Fibroblast of the aortic adventitia (primary cell): ENCODE measurements at regions not wholly inside any gene's neighbourhood (a gene's known extent, or its start where the extent isn't known, plus 50 kb on each side); places are given as distances from the start of the nearest gene placed in this dataset.

Source experiments
- DNase-seq: peaks from one replicate; pipeline ENCODE4 v3.0.0-alpha.2; 2010; ENCODE audit warnings: low read depth
- H3K4me3 ChIP-seq: 2 replicates; pipeline ENCODE4 v1.5.1; 2011; ENCODE audit warnings: low read depth, mild to moderate bottlenecking, control low read depth, low read length, moderate library complexity
- TF ChIP-seq, protein P1 (sequence below): IDR thresholded peaks from 2 replicates; pipeline ENCODE4 v1.5.1; 2011; ENCODE audit warnings: mild to moderate bottlenecking, low read length, control low read depth, inconsistent platforms; ENCODE audit not compliant: insufficient read depth

DNA sequence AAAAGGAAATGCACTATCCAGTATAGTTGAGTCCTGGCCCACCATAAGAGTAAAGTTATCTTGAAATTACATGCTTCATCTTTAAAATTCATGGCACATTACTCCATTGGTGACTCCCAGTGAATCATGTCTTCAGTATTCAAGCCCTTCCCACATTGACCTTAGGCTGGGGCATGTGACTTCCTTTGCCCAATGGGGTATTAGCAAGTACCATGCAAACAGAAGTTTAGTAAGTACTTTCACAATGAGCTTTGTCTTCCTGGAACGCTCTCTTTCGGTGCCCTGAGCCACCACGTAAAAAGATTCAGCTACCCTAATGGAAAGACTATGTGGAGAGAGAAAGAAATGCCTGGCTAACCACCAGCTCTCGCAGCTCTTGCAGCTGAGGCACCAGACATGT, 235.4 kb downstream of the HNRNPD start:
- no peak for DNase-seq

DNA sequence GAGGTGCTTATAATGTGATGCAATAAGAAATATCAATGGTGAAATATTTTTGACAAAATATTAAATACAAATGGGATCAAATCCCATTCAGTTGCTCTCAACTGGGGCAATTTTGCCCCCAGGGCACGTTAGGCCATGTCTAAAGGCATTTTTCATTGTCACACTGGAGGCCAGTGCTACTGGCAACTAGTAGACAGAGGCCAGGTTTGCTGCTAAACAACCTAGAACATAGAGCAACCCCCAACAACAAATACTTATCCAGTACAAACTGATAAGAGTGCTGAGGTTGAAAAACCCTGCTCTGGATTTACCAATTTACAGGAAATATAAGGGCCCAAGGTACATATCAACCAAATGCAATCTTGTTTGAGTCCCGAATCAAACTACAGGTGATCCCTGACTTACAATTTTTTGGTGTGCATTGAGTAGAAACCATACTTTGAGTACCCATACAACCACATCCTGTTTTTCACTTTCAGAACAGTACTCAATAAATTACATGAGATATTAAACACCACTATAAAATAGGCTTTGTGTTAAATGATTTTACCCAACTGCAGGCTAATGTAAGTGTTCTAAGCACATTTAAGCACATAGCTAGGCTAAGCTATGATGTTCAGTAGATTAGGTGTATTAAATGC, 237.5 kb downstream of the HNRNPD start:
- TF ChIP-seq, protein P1, sequence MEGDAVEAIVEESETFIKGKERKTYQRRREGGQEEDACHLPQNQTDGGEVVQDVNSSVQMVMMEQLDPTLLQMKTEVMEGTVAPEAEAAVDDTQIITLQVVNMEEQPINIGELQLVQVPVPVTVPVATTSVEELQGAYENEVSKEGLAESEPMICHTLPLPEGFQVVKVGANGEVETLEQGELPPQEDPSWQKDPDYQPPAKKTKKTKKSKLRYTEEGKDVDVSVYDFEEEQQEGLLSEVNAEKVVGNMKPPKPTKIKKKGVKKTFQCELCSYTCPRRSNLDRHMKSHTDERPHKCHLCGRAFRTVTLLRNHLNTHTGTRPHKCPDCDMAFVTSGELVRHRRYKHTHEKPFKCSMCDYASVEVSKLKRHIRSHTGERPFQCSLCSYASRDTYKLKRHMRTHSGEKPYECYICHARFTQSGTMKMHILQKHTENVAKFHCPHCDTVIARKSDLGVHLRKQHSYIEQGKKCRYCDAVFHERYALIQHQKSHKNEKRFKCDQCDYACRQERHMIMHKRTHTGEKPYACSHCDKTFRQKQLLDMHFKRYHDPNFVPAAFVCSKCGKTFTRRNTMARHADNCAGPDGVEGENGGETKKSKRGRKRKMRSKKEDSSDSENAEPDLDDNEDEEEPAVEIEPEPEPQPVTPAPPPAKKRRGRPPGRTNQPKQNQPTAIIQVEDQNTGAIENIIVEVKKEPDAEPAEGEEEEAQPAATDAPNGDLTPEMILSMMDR: no peak
- no peak for DNase-seq
- no peak overlapping the region for H3K4me3 ChIP-seq

More for the DNA sequence above, 235.4 kb downstream of the HNRNPD start:
- TF ChIP-seq, protein P1: no peak
- H3K4me3 ChIP-seq: no peak overlapping the region

DNA sequence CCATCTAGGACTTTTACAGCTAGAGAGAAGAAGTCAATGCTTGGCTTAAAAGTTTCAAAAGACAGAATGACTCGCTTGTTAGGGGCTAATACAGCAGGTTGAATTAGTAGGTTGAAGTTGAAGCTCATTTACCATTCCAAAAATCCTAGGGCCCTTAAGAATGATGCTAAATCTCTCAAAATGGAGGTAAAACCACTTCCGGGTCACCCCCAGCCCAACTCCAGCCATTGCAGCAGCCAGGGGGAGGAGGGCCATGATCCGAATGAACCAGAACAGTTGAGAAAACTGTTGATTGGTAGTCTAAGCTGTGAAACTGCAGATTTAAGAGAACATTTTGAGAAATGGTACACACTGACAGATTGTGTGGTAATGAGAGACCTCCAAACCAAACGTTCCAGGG, 245.4 kb downstream of the HNRNPD start:
- TF ChIP-seq, protein P1: no peak

DNA sequence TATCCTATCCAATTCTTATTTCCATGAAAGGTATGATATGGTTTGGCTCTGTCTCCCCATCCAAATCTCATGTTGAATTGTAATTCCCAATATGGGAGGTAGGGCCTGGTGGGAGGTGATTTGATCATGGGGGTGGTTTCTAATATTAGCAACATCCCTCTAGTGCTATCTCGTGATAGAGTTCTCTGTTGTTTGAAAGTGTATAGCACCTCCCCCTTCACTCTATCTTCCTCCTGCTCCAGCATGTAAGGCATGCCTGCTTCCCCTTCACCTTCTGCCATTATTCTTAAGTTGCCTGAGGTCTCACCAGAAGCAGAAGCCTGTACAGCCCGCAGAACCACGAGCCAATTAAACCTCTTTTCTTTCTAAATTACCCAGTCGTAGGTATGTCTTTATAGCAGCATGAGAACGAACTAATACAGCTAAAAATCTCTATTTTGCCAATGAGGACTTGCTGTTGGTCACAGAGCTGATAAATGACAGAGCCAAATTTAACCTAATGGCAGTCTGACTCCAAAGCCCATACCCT, 247.2 kb downstream of the HNRNPD start:
- H3K4me3 ChIP-seq: no peak overlapping the region
- DNase-seq: no peak
- TF ChIP-seq, protein P1: no peak

More for the DNA sequence above, 245.4 kb downstream of the HNRNPD start:
- no peak overlapping the region for H3K4me3 ChIP-seq
- DNase-seq: no peak

DNA sequence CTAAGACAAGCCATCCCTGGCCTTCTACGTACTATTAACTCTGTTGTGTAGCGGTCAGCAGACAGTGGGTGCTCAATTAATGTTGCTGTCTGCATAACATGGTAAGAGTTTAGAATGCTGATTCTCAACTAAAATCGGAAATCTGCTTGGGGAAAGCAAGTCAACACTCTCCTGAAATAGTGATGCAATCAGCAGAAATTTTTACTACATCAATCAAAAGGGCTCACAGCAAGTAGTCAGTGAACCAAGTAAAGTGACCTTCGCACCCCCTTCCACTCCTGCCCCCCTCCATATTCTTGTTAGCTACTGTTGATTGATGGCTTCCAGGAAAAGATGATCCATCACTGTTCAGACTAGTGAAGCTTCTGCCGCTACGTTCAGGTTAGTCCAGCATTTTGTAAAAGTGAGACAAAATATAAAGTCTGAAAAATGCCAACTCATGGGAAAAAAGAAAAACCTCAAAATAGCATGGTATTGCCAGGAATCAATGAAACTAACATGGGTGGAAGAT, 247.9 kb downstream of the HNRNPD start:
- TF ChIP-seq, protein P1: no peak
- no peak for DNase-seq
- no peak overlapping the region for H3K4me3 ChIP-seq

DNA sequence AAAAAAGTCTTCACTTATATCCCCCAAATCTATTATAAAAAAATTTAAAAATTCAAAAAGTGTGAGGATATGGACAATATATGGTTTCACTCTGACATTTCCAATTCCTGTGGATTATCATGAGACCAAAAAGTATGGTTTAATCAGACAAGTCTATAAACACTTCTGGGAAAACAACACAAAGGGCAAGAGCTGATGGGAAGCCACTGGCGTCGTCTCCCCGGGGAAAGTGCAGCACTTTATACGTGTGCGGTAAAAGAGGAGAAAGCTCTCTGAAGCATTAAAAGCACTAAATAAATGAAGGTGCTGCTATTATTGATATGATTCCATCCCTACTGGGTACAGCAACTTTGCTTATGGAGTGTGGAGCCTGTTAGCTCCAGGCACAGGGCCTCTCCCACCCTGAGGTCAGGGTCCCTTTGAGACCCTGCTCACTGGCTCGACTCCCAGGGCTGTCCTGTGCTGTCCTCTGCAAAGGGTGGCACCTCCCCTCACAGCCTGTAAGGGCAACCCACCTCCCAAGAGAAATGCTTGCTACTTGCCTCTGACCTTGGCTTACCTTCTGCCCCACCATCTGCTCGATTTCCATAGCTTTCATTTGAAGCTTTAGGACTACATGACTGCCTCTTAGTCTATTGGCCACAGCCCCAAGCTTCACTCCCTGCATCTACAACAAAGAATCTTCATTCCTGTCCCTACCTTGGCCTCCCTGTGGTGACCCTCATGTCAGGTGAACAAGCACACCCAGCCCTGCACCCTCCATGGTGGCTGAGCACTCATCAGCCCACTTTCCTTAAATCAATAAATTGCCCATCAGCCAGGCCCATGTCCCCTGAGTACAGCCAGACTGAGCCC, 248.6 kb downstream of the HNRNPD start:
- TF ChIP-seq, protein P1: no peak
- no peak for DNase-seq

More for the DNA sequence above, 248.6 kb downstream of the HNRNPD start:
- H3K4me3 ChIP-seq: no peak overlapping the region
